HCT116 (cell line): ENCODE measurements at regions not wholly inside any gene's neighbourhood (a gene's known extent, or its start where the extent isn't known, plus 50 kb on each side); places are given as distances from the start of the nearest gene placed in this dataset.

Experiments
- ATAC-seq: fragments of 200-7000 bp; cut with Tn5 transposase; 2 replicates; pipeline ENCODE4 v1.9.1; 2020; ENCODE audit warnings: mild to moderate bottlenecking, moderate library complexity
- BruUV-seq: library from RNA; stranded (reverse); fragments of 400-500 nt; replicated peaks from 2 replicates; lab custom pipeline; 2021; lab: Mats Ljungman, UMichigan
- CTCF ChIA-PET: fragments of 300-600 bp; sonication (Branson Sonifier 250); formaldehyde crosslinking; loops from one replicate; lab custom pipeline; 2021; ENCODE audit warnings: antibody characterized with exemption; lab: Charles Lee
- POLR2A ChIA-PET: fragments of 300-600, 350-600 bp; sonication (Branson Sonifier 250); formaldehyde crosslinking; loops from one replicate; lab custom pipeline; 2021; ENCODE audit warnings: antibody characterized with exemption; lab: Charles Lee
- RAD21 ChIA-PET, 2 experiments: fragments of 300-600 bp; sonication (Branson Sonifier 250); formaldehyde crosslinking; loops; one replicate each; lab custom pipeline; 2023; ENCODE audit warnings: low total read pairs in 2 of 2; ENCODE audit not compliant: uncharacterized antibody in 2 of 2, unreplicated experiment in 2 of 2, low non-redundant PET in 1 of 2; lab: Charles Lee
- DNase-seq: peaks from one replicate; pipeline ENCODE4 v3.0.0-alpha.2; 2010; ENCODE audit warnings: low read depth, low spot score
- H2AFZ ChIP-seq: fragments of 200-600 bp; shearing (Covaris generic), sonication (generic); 2 replicates; pipeline ENCODE4 v1.6.1; 2017; ENCODE audit warnings: low read depth, mixed run types, mixed read lengths, antibody characterized with exemption, low read length; ENCODE audit not compliant: poor library complexity, severe bottlenecking
- H3K27ac ChIP-seq: 2 replicates; pipeline ENCODE4 v1.5.1; 2012; ENCODE audit warnings: low read depth, low read length
- H3K27me3 ChIP-seq: fragments of 200-600 bp; sonication (generic); 2 replicates; pipeline ENCODE4 v1.6.1; 2016; ENCODE audit warnings: mixed run types, low read length, mixed read lengths; ENCODE audit not compliant: insufficient read depth
- H3K36me3 ChIP-seq, 2 experiments: fragments of 200-500 bp in 1 of 2; fragments of 200-600 bp in 1 of 2; sonication (Bioruptor generic) in 1 of 2; sonication (generic) in 1 of 2; 2 replicates each; pipeline versions ENCODE4 v1.5.1 to v1.6.1; 2014 to 2016; ENCODE audit warnings: low read length in 2 of 2, inconsistent platforms in 1 of 2, mixed read lengths in 1 of 2, mixed run types in 1 of 2; ENCODE audit not compliant: insufficient read depth in 2 of 2, control insufficient read depth in 1 of 2
- H3K4me1 ChIP-seq, 2 experiments: fragments of 200-600 bp in 1 of 2; sonication (generic) in 1 of 2; 2 replicates each; pipeline versions ENCODE4 v1.5.1 to v1.6.1; 2012 to 2017; ENCODE audit warnings: low read length in 2 of 2, inconsistent platforms in 1 of 2, mild to moderate bottlenecking in 1 of 2, mixed read lengths in 1 of 2, mixed run types in 1 of 2, moderate library complexity in 1 of 2; ENCODE audit not compliant: insufficient read depth in 2 of 2, control insufficient read depth in 1 of 2
- H3K4me2 ChIP-seq: fragments of 200-600 bp; sonication (generic); 2 replicates; pipeline ENCODE4 v1.6.1; 2017; ENCODE audit warnings: mixed run types, low read length, mixed read lengths
- H3K4me3 ChIP-seq, 2 experiments: fragments of 200-600 bp in 1 of 2; sonication (generic) in 1 of 2; replicated peaks in 1 of 2; 2 replicates each; pipeline ENCODE4 v1.5.1; 2011 to 2016; ENCODE audit warnings: low read length in 2 of 2, control low read depth in 1 of 2, low read depth in 1 of 2, mild to moderate bottlenecking in 1 of 2, mixed read lengths in 1 of 2, mixed run types in 1 of 2
- H3K79me2 ChIP-seq: fragments of 200-600 bp; sonication (generic); 2 replicates; pipeline ENCODE4 v1.6.1; 2017; ENCODE audit warnings: mild to moderate bottlenecking, mixed run types, low read length, moderate library complexity, mixed read lengths; ENCODE audit not compliant: insufficient read depth
- H3K9ac ChIP-seq: fragments of 200-600 bp; sonication (generic); 2 replicates; pipeline ENCODE4 v1.6.1; 2016; ENCODE audit warnings: low read length, mixed read lengths
- H3K9me2 ChIP-seq: fragments of 200-600 bp; sonication (generic), shearing (Covaris generic); 2 replicates; pipeline ENCODE4 v1.6.1; 2017; ENCODE audit warnings: mixed run types, mild to moderate bottlenecking, moderate library complexity; ENCODE audit not compliant: insufficient read depth
- H3K9me3 ChIP-seq, 2 experiments: fragments of 200-500 bp in 1 of 2; fragments of 200-600 bp in 1 of 2; sonication (Bioruptor generic) in 1 of 2; sonication (generic) in 1 of 2; 2 replicates each; pipeline ENCODE4 v1.6.1; 2014 to 2017; ENCODE audit warnings: low read length in 2 of 2, mixed read lengths in 2 of 2, inconsistent platforms in 1 of 2, low read depth in 1 of 2, mild to moderate bottlenecking in 1 of 2, mixed run types in 1 of 2, moderate library complexity in 1 of 2; ENCODE audit not compliant: control insufficient read depth in 1 of 2, insufficient read depth in 1 of 2
- H4K20me1 ChIP-seq: fragments of 200-600 bp; sonication (generic), shearing (Covaris generic); 2 replicates; pipeline ENCODE4 v1.6.1; 2017; ENCODE audit warnings: mixed run types, mild to moderate bottlenecking, moderate library complexity; ENCODE audit not compliant: insufficient read depth
- CBX3 ChIP-seq: IDR thresholded peaks from 2 replicates; pipeline ENCODE4 v1.6.1; 2012; ENCODE audit warnings: low read depth
- CEBPB ChIP-seq: IDR thresholded peaks from 2 replicates; pipeline ENCODE4 v1.6.1; 2012; ENCODE audit warnings: low read depth
- EGR1 ChIP-seq: IDR thresholded peaks from 2 replicates; pipeline ENCODE4 v1.6.1; 2012; ENCODE audit warnings: low read depth
- EZH2 ChIP-seq: fragments of 200-600 bp; sonication (generic); IDR thresholded peaks from 2 replicates; pipeline ENCODE4 v1.6.1; 2017; ENCODE audit warnings: antibody characterized with exemption, mixed run types
- EZH2phosphoT487 ChIP-seq: fragments of 200-600 bp; IDR thresholded peaks from 2 replicates; pipeline ENCODE4 v1.6.1; 2018; ENCODE audit warnings: antibody characterized with exemption, borderline replicate concordance
- FOSL1 ChIP-seq: IDR thresholded peaks from 2 replicates; pipeline ENCODE4 v1.6.1; 2012; ENCODE audit warnings: low read depth
- JUND ChIP-seq: IDR thresholded peaks from 2 replicates; pipeline ENCODE4 v1.6.1; 2012
- REST ChIP-seq: IDR thresholded peaks from 2 replicates; pipeline ENCODE4 v1.6.1; 2012; ENCODE audit warnings: low read depth
- TCF7L2 ChIP-seq: IDR thresholded peaks from 2 replicates; pipeline ENCODE4 v1.7.0; 2011; ENCODE audit warnings: borderline replicate concordance, inconsistent platforms; ENCODE audit not compliant: insufficient read depth, insufficient read length; ENCODE audit errors: extremely low read depth
- YY1 ChIP-seq: IDR thresholded peaks from 2 replicates; pipeline ENCODE4 v1.6.1; 2011; ENCODE audit warnings: low read length, low read depth, moderate library complexity, mild to moderate bottlenecking; ENCODE audit not compliant: insufficient replicate concordance; ENCODE audit errors: extremely low read depth
- intact Hi-C: fragments of 100-400 bp; cut with micrococcal nuclease; formaldehyde crosslinking; loops from 2 replicates; pipeline ENCODE4 v1.10.0; 2022
- TF ChIP-seq, protein P1 (sequence below): IDR thresholded peaks from 2 replicates; pipeline ENCODE4 v1.6.1; 2011; ENCODE audit warnings: mild to moderate bottlenecking, low read length, moderate library complexity; ENCODE audit not compliant: insufficient replicate concordance; ENCODE audit errors: extremely low read depth
- TF ChIP-seq, protein P2 (sequence below): IDR thresholded peaks from 2 replicates; pipeline ENCODE4 v1.6.1; 2012

DNA sequence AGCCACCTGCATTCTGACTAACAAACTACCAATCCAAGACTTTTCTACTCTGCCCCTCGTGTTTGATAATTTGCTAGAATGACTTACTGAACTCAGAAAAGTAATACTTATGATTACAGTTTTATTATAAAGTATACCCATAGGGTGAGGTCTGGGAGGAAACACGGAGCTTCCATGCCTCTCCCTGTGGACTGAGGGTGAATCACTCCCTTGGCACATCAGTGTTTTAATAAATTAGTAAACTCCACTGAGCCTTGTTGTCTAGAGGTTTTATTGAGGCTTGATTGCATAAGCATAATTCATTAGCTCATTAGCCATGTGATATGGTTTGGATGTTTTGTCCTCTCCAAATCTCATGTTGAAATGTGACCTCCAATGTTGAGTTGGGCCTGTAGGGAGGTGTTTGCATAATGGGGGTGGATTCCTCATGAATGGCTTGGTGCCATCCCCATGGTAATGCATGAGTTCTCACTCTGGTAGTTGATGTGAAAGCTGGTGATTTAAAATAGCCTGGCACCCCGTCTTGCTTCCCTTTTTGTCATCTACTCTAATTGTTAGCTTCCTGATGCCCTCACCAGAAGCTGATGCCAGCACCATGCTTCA is 233.6 kb upstream of the TRPC7 start:
- H3K36me3 ChIP-seq = no peaks in the 10 kb centered on the region
- no peaks in the 10 kb centered on the region; the same call in 1 of the 2 replicates for H3K27me3 ChIP-seq
- no peak overlapping the region for H3K4me2 ChIP-seq
- ChIA-PET POLR2A (no interaction called here), RAD21 (no interaction called here), CTCF (no interaction called here)
- no peak overlapping the region for H3K27ac ChIP-seq
- H4K20me1 ChIP-seq = no peaks in the 10 kb centered on the region
- no TSS peak for BruUV-seq
- no peaks in the 10 kb centered on the region for H3K9me2 ChIP-seq
- no peaks in the 10 kb centered on the region for H3K79me2 ChIP-seq
- no peaks in the 10 kb centered on the region for H3K9me3 ChIP-seq
- TF ChIP-seq, protein P1, sequence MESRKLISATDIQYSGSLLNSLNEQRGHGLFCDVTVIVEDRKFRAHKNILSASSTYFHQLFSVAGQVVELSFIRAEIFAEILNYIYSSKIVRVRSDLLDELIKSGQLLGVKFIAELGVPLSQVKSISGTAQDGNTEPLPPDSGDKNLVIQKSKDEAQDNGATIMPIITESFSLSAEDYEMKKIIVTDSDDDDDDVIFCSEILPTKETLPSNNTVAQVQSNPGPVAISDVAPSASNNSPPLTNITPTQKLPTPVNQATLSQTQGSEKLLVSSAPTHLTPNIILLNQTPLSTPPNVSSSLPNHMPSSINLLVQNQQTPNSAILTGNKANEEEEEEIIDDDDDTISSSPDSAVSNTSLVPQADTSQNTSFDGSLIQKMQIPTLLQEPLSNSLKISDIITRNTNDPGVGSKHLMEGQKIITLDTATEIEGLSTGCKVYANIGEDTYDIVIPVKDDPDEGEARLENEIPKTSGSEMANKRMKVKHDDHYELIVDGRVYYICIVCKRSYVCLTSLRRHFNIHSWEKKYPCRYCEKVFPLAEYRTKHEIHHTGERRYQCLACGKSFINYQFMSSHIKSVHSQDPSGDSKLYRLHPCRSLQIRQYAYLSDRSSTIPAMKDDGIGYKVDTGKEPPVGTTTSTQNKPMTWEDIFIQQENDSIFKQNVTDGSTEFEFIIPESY = no peak
- TF ChIP-seq EZH2phosphoT487 = no peak
- TF ChIP-seq CEBPB = no peak
- TF ChIP-seq EGR1 = no peak
- no peak for TF ChIP-seq YY1
- no peak for TF ChIP-seq REST
- no peak for TF ChIP-seq JUND
- TF ChIP-seq, protein P2, sequence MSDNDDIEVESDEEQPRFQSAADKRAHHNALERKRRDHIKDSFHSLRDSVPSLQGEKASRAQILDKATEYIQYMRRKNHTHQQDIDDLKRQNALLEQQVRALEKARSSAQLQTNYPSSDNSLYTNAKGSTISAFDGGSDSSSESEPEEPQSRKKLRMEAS = no peak
- no peak for TF ChIP-seq TCF7L2
- no peak for TF ChIP-seq CBX3
- no peak for TF ChIP-seq EZH2
- TF ChIP-seq FOSL1 = no peak
- no peak for ATAC-seq
- no peak for DNase-seq
- no peaks in the 10 kb centered on the region for H3K4me1 ChIP-seq
- H2AFZ ChIP-seq = no peak overlapping the region
- H3K4me3 ChIP-seq = no peak overlapping the region
- intact Hi-C loops = no loop called here
- no peak overlapping the region for H3K9ac ChIP-seq
